ENCODE measurements at regions not wholly inside any gene's neighbourhood (a gene's known extent, or its start where the extent isn't known, plus 50 kb on each side); places are given as distances from the start of the nearest gene placed in this dataset.

DNA sequence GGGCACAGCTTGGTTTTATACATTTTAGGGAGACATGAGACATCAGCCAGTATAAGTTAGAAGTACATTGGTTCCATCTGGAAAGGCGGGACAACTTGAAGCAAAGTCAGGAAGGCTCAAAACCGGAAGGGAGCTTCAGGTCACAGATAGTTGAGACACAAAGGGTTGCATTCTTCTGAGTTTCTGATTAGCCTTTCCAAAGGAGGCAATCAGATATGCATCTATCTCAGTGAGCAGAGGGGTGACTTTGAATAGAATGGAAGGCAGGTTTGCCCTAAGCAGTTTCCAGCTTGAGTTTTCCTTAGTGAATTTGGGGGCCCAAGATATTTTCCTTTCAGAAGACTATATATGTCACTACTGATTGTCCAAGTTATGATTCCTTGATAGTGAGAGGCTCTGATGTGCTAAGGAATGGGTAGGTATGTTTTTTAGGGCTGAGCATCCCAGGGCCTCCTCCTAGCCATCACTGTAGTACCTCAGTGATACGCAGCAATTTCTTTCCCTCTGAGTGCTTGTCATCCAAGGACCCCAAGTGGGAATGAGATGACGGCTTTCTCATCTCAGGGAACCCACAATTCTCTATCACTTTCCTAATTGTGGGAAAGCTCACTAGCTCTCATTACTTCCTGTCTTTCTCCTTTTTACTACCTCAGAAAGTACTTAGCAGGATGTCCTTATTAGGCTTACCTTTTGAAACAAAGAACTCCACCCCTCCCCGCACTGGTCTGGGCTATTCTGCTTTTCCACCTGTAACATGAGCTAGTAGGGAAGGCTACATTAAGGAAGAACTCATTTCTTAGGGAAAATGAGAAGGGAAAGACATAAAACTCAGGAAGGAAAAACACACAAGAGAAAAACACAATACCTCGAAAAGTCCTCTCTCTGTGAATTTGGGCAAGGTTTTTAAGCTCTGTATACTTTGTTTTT, 632.7 kb downstream of the RAPGEF2 start:
- Histone ChIP-seq H3K23ac (ENCODE audit: insufficient read length) (no peak overlapping the region), H3K56ac (replicated peaks; ENCODE audit: insufficient read length, low read depth, low read length) (no peak overlapping the region), H4K20me1 (replicated peaks in 1 of 2; ENCODE audit: control insufficient read depth in 1 of 2, insufficient read depth in 2 of 2, low read length in 2 of 2) (no peaks in the 10 kb centered on the region), H3K18ac (ENCODE audit: extremely low read depth, low read length) (no peak overlapping the region), H2AK5ac (ENCODE audit: low read depth, low read length) (no peak overlapping the region), H3K9ac (replicated peaks in 1 of 4; ENCODE audit: extremely low read depth in 1 of 4, low read depth in 3 of 4, low read length in 3 of 4) (no peak overlapping the region), H3K23me2 (ENCODE audit: low read depth, low read length) (no peaks in the 10 kb centered on the region), H2BK120ac (replicated peaks; ENCODE audit: low read depth, low read length) (peak overlapping the region; percentile 43), H3K4me3 (ENCODE audit: extremely low read depth in 1 of 4, insufficient read depth in 2 of 4, low read depth in 3 of 4, low read length in 4 of 4) (no peak overlapping the region), H3K4me1 (replicated peaks in 1 of 4; ENCODE audit: control insufficient read depth in 3 of 4, insufficient read depth in 4 of 4, low read length in 3 of 4) (peaks cover 0 to 10% (median 3%) of the 10 kb centered on the region in 4 experiments; a peak in 2 of 7 replicates), H3K27me3 (replicated peaks in 1 of 4; ENCODE audit: control insufficient read depth in 3 of 4, extremely low read depth in 1 of 4, insufficient read depth in 3 of 4, low read length in 3 of 4) (no peaks in the 10 kb centered on the region), H2BK12ac (ENCODE audit: low read depth, low read length) (peak overlapping the region; percentile 83), H4K91ac (replicated peaks; ENCODE audit: insufficient read length, low read length) (no peak overlapping the region), H2AFZ (ENCODE audit: low read length) (peak overlapping the region; percentile 98), H3K9me3 (ENCODE audit: insufficient read depth in 2 of 2, low read depth in 1 of 2, low read length in 1 of 2) (no peaks in the 10 kb centered on the region), H4K5ac (ENCODE audit: insufficient read length, low read depth, low read length) (peak overlapping the region; percentile 74), H2BK5ac (ENCODE audit: low read depth, low read length) (no peak overlapping the region; the same call in 1 of the 2 replicates), H2BK20ac (ENCODE audit: low read length) (0 out of 2 replicates have a peak overlapping the region, but pooled peaks have one; percentile 77), H3K4ac (replicated peaks; ENCODE audit: insufficient read length, low read depth, low read length) (no peak overlapping the region), H2BK15ac (ENCODE audit: low read length) (no peak overlapping the region), H4K8ac (ENCODE audit: extremely low read depth, insufficient read depth, low read length) (no peak overlapping the region), H3K27ac (ENCODE audit: low read depth, low read length) (0 out of 2 replicates have a peak overlapping the region, but pooled peaks have one; percentile 7), H3K79me2 (ENCODE audit: control insufficient read depth in 1 of 2, insufficient read depth in 2 of 2, low read length in 2 of 2) (no peaks in the 10 kb centered on the region), H3K14ac (ENCODE audit: insufficient read length) (no peak overlapping the region), H3K79me1 (ENCODE audit: low read depth, low read length) (no peaks in the 10 kb centered on the region), H3K36me3 (ENCODE audit: control insufficient read depth in 2 of 4, insufficient read depth in 4 of 4, low read length in 3 of 4) (no peaks in the 10 kb centered on the region), H3K4me2 (ENCODE audit: insufficient read depth in 1 of 2, low read depth in 2 of 2, low read length in 2 of 2) (peak overlapping the region; percentile 20 to 29; a peak in 1 of 4 replicates)
- FAIRE-seq (peak; percentile 39), DNase-seq (ENCODE audit: low read depth in 1 of 2, low spot score in 2 of 2) (peak in 1 of 2 experiments; percentile 13)
- WGBS, 2 experiments (ENCODE audit: extremely low coverage in 1 of 2, insufficient coverage in 1 of 2, insufficient read length in 1 of 2, insufficient replicate concordance in 2 of 2, low coverage in 1 of 2, low lambda C conversion rate in 2 of 2, missing lambda C conversion rate in 1 of 2): 66% methylated on average over 6 of the region's 6 CpGs; no CpG with 5 or more reads in 1 of the 2 experiments
- ChIA-PET POLR2A (ENCODE audit: partially characterized antibody) (no interaction called here), CTCF (ENCODE audit: partially characterized antibody) (interaction anchor here (0.8 to 1.5 kb wide), 5 partner anchors 8 to 630 kb away, joined by 3 to 5 read pairs (median 4); no protein-coding TSS in a partner anchor)
- TF ChIP-seq ZNF274 (IDR thresholded peaks at IDR 0.05; ENCODE audit: borderline replicate concordance, extremely low read depth, low read length) (no peak), SRF (IDR thresholded peaks at IDR 0.05; ENCODE audit: low read depth, low read length) (peak; percentile 93), TAF1 (IDR thresholded peaks at IDR 0.05; ENCODE audit: low read depth, low read length) (peak; percentile 60; the same call in 1 of the 2 replicates), SP2 (IDR thresholded peaks at IDR 0.05; ENCODE audit: low read length) (no peak), TBP (IDR thresholded peaks at IDR 0.05; ENCODE audit: low read depth, low read length) (0 out of 2 replicates have a peak, but pooled peaks have one; percentile 42), TEAD4 (IDR thresholded peaks at IDR 0.05; ENCODE audit: low read depth, low read length) (no peak), RAD21 (IDR thresholded peaks at IDR 0.05 in 1 of 2, conservative IDR thresholded peaks at IDR 0.05 in 1 of 2; ENCODE audit: low read depth in 2 of 2, low read length in 2 of 2) (no peak)
- TF ChIP-seq, protein P1, sequence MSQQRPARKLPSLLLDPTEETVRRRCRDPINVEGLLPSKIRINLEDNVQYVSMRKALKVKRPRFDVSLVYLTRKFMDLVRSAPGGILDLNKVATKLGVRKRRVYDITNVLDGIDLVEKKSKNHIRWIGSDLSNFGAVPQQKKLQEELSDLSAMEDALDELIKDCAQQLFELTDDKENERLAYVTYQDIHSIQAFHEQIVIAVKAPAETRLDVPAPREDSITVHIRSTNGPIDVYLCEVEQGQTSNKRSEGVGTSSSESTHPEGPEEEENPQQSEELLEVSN (IDR thresholded peaks at IDR 0.05): 0 out of 2 replicates have a peak, but pooled peaks have one; percentile 13

Measured in H1 (cell line).